MM.1S (cell line): ENCODE measurements at regions not wholly inside any gene's neighbourhood (a gene's known extent, or its start where the extent isn't known, plus 50 kb on each side); places are given as distances from the start of the nearest gene placed in this dataset.

Experiments used
- EZH2 ChIP-seq: fragments of 300-600 bp; sonication (generic); optimal IDR thresholded peaks from 2 replicates; pipeline ENCODE3; 2017; ENCODE audit warnings: low read depth, mild to moderate bottlenecking, antibody characterized with exemption, low read length, mixed read lengths
- EZH2phosphoT487 ChIP-seq: fragments of 300-600 bp; sonication (generic); IDR thresholded peaks from 2 replicates; pipeline ENCODE4 v1.6.1; 2018; ENCODE audit warnings: antibody characterized with exemption, low read length
- TF ChIP-seq, protein P1 (sequence below): fragments of 300-600 bp; sonication (generic); IDR thresholded peaks from 2 replicates; pipeline ENCODE4 v1.5.1; 2016; ENCODE audit warnings: antibody characterized with exemption, low read length, mixed read lengths

DNA sequence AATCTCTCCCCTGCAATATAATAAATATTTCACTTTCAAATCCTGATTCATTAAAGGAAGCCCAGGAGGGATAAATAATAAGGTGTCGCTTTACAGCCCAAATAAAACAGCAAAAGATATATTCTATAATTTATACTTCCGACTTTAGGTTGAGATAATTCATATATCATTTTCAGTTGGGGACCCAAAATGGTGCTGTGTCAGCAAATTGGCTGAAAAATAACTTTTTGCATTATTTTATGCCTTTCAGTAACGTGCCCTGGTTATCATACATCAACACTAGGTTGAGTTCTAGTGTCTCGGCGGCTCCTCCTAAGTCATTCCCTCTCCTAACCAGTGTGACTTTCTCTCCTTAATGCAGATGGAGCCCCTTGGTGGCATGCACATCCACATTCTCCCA lies 278.2 kb downstream of the NXPE2 start:
- TF ChIP-seq, protein P1, sequence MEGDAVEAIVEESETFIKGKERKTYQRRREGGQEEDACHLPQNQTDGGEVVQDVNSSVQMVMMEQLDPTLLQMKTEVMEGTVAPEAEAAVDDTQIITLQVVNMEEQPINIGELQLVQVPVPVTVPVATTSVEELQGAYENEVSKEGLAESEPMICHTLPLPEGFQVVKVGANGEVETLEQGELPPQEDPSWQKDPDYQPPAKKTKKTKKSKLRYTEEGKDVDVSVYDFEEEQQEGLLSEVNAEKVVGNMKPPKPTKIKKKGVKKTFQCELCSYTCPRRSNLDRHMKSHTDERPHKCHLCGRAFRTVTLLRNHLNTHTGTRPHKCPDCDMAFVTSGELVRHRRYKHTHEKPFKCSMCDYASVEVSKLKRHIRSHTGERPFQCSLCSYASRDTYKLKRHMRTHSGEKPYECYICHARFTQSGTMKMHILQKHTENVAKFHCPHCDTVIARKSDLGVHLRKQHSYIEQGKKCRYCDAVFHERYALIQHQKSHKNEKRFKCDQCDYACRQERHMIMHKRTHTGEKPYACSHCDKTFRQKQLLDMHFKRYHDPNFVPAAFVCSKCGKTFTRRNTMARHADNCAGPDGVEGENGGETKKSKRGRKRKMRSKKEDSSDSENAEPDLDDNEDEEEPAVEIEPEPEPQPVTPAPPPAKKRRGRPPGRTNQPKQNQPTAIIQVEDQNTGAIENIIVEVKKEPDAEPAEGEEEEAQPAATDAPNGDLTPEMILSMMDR: no peak
- no peak for TF ChIP-seq EZH2phosphoT487
- no peak for TF ChIP-seq EZH2
